H4 (cell line): ENCODE measurements at regions not wholly inside any gene's neighbourhood (a gene's known extent, or its start where the extent isn't known, plus 50 kb on each side); places are given as distances from the start of the nearest gene placed in this dataset.
"Not testable (repeated sequence)": the region's sequence is repeated elsewhere in the genome, so short reads cannot be mapped to it uniquely, and the experiment has no call there.

Source experiments
- DNase-seq: peaks from one replicate; pipeline ENCODE4 v3.0.0-alpha.2; 2015; ENCODE audit warnings: low spot score

DNA sequence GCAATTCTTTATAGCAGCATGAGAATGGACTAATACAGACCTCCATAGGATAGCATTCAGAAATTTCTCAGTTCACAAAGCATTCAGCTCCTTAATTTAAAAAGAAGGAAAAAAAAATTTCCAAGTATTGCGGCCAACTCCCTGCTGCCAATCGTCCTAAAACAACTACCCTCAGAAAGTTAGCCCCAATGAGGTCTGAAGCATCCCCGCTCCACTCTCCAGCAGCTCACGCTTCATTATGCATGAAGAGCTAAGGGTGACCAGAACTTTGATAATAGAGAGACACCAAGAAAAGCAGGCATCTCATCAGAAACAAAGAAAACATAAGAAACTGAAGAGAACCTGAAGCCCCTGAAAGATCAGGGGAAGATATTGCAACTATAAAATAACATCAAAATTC, 172.8 kb upstream of the NUDT4 start:
- DNase-seq = no peak

DNA sequence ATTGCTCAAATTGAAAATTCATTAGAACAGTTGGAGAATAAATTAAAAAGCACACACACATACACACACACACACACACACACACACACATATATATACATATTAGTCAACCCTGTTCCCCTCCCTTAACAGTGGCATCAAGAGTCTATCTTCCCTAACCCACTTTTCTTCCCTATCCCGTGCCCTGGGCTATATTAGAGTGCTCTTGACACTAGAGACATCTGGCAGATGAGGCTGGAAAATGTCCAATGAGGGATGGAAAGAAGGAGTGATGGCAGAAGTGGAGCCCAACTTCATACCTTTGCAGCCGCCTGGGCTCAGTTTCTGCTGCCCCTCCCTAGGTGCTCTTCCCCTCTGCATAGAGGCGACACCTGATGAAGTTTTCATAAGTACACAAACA, 172.4 kb upstream of the NUDT4 start:
- no peak for DNase-seq

DNA sequence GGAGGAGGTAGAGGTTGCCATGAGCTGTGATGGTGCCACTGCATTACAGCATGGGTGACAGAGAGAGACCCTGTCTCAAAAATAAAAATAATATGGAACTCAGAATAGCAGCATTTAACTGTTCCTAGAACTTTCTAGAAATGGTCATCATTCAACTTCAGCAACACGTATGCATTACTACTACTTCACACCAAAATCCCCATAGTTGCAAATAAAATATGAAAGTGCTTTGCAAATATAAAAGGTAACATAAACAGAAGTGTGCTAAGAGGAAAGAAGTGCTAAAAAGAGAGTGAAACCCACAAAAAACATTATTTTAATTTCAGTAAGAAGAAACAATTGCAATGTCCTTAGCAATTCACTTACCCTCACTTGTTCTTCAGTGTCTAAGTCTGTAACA, 169.7 kb upstream of the NUDT4 start:
- DNase-seq = no peak

DNA sequence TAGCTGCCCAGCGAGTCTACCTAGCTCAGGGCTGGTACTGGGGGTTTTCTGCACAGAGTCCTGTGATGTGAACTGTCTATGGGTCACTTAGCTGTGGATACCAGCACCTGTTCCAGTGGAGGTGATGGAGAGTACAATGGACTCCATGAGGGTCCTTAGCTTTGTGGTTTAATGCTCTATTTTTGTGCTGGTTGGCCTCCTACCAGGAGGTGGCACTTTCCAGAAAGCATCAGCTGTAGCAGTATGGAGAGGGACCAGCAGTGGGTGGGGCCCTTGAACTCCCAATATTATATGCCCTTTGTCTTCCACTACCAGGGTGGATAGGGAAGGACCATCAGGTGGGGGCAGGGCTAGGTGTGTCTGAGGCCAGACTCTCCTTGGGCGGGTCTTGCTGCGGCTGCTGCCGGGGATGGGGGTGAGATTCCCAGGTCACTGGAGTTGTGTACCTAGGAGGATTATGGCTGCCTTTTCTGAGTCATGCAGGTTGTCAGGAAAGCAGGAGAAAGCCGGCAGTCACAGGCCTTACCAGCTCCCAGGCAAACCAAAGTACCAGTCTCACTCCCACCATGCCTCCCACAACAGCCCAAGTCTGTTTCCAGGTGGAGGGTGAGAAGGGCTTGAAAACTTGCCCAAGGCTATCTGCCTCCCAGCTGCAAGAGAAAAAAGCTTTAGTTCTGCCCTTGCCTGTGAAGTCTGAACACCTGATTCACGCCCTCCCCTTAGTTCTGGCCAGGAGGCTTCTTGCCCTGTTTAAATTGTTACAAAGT, 163.0 kb upstream of the NUDT4 start:
- no peak for DNase-seq

DNA sequence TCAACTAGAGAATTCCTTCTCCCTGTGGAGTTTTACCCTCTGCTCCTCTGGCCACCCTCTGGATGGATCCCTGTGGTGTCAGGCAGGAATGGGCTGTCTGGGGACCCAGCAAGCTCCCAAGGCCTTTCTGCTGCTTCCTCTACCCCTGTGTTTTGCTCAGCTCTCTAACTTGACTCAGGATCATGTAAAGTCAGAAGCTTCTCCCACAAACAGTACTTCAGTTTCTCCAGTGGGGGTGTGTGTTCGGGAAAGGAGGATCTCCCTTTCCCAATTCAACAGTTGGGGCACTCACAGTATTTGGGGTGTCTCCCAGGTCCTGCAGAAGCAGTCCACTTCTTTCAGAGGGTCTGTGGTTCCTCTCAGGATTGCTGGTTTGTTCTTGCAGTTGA, 162.4 kb upstream of the NUDT4 start:
- DNase-seq = no peak

DNA sequence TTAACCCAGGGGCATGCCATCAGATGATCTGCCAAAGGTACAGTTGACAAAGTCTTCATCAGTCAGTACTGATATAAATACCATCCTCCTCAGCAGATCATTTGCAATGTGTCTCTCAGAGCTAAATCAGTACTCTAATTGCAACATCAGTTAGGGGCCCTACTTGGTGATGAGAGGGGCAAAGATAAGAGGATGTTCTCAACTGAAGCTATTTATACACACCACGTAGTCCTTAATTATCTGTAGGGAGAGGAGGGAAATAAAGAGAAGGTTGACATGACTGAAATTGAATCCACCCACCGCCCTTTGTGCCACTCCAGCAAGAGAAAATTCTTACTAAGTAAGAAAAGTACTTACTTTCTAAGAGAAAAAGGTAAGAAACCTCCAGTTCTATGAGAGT, 157.8 kb upstream of the NUDT4 start:
- DNase-seq = no peak

DNA sequence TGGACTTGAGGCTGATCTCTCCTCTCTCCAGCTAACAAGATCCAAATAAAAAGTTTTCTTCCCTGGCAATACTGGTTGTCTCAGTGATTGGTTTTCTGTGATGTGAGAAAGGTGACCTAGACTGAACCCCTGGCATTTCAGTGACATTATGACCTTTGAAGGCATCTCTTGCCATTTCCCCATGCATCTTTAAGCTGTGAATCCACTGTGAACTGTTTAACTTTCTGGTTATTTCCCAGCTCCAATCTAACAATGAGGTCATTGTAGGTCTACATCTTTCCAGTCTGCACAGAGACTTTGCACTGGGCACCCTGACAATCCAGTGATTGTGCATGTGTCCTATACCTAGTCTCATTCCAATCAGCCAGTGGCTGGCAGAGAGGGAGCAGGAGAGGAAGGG, 155.9 kb upstream of the NUDT4 start:
- DNase-seq = no peak

DNA sequence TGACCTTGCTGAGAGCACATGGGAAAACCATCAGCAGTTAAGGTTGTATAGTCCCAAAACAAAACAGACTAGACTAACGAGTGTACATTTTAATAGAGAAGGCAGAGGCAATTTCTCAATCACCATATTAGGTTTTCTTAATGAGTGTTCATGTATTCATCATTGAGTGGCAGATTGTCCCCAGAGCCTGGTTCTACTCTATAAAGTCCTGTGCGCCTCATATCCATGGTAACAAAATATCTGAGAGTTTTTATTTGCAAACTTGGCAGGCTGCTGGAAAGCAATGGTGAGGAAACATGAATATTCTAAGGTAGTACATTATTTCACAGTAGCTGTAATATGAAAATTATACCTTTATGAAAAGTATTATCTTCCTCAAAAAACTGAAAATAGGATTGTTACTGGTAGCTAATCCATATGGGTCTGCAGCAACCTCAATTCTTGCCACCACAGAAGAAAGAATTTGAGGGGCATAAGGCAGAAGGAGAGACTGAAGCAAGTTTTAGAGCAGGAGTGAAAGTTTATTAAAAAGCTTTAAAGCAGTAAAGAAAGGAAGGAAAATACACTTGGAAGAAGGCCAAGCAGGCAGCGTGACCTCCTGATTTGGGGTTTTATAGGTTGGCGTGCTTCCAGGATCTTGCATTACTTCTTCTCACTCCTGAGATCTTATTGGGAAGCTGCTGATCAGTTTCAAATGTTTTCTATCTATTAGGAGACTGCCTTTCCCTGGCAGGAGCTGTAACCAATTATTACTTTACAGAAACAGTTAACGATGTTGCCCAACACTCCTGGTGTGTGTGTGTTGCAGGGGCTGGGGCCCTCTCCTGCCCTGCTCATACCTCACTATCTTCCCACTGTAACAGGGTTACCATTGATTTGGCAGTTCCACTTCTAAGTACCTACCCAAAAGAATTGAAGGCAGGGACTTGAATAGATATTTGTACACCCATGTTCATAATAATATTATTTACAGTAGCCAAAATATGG, 154.0 kb upstream of the NUDT4 start:
- DNase-seq = no peak

DNA sequence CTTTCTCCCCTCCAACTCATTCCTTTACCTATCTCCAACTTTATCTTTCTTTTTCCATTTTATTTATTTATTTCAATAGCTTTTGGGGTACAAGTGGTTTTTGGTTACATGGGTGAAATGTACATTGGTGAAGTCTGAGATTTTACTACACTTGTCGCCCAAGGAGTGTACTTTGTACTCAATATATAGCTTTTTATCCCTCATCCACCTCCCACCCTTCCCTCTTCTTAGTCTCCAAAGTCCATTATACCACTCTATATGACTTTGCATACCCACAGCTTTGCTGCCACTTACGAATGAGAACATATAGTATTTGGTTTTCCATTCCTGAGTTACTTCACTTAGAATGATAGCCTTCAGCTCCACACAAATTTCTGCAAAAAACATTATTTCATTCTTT, 152.6 kb upstream of the NUDT4 start:
- no peak for DNase-seq

DNA sequence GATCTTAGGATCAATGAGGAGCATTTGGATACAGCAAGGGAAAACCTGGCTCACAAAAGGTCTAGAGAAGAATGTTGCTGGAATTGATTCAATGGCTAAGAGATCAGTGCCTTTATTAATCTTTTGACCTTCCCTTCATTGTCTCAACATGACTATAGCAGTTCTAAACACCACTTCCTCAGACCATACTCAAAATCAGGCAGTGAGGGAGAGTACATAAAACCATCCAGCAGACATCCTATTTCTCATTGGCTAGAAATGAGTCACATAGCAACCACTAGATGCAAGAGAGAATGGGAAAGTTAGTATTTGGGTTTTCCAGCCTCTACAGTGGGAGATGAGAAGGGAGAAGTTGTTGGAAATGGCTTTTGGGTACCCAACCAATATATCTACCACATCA, 151.4 kb upstream of the NUDT4 start:
- no peak for DNase-seq

DNA sequence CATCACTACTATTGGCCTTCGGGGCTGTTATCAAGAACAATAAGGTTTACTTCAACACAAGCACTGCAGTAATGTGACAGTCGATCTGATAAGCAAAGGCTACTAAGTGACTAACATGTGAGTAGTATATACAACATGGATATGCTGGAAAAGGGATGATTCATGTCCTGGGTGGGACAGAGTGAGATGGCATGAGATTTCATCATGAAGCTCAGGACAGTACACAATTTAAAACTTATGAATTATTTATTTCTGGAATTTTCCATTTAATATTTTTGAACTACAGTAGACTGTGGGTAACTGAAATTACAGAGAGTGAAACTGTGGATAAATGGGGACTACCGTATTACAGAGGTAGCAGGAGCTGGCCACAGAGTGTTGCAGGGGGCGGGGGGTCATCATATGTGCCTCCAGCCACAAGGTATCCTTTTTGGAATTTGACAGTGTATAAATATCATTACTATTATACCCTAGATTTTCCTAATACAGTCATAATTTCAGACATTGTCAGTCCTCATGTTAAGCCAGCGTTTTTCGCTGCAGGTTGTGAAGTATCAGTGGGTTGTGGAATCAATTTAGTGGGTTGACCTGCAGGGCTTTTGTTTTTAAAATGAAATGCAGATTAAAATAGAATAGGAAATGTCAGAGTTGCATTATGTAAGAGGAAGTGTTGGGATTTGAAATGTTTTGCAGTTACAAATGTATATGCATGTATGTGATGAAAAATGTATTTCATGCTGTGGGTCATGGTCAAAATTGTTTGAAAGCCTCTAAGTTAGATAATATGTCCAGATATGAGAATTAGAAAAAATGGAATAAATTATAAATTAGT, 148.0 kb upstream of the NUDT4 start:
- DNase-seq = peak; percentile 80

DNA sequence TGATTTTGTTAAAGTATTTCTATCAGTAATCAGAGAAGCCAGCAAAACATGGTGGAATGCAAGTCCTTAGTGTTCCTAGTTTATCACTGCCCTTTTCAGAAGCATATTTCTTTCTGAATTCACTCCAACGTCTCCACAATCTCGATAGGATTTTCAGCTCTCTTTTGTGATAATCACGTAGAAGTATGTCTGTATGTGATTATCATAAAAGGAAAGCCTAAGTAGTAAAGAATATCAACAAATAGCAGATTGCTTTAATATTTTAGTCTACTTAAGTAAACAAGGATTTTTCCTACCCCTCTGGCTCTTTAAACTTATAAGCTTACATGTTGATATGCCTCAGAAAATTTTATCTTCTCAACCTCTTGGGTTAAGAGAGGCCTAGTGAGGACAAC, 147.4 kb upstream of the NUDT4 start:
- no peak for DNase-seq

DNA sequence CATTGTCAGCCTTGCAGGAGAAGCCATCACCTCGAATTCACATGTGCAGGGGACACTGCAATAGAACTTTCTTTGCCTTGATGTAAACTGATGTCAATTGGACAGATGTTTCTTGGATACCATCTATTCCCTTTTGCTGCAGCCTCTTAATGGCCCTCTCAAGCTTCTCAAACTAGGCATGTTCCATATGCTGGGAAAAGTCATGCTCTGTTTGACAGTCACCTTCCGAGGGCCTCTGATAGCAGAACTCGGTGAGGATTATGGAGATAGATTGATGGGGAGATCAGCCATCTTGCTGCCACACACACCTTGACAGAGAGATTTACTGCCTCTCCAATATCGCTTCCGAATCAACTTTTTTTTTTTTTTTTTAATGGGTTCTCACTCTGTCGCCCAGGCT, 145.8 kb upstream of the NUDT4 start:
- DNase-seq = no peak

DNA sequence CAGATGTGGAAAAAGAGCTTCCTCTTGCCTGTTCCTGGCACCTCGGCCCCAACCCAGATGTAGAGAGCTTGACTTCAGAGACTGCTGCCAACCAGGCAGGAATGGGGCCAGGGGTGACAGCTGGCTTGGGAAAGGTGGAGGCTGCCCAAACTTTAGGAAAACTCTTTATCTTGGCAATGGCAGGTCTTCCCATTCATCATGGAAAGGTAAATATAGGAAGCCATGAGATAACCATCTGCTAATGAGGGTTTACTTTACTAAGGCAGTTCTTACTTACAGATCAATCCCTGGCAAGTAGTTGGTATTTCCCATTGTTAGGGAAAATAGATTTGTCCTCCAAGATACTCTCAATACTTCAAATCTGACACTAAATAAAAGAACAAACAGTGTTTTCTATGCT, 143.1 kb upstream of the NUDT4 start:
- no peak for DNase-seq

DNA sequence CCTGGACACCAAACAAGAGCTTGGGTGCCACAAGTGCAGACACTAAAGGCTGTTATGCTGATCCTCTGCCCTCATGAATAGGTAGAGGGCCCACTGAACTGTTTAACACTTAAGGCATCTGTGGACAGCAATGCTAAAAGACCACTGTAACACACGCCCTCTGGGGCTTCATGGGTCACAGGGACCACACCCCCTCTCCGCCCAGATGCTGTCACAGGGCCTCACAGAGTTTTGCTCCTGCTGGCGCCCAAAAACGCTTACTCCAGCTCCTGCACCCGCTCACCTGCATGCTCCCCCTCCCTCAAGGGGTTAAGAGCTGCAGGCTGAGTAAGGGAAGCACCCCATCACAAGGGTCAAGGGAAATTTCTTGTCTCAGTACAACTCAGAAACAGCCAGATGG, 141.8 kb upstream of the NUDT4 start:
- no peak for DNase-seq

DNA sequence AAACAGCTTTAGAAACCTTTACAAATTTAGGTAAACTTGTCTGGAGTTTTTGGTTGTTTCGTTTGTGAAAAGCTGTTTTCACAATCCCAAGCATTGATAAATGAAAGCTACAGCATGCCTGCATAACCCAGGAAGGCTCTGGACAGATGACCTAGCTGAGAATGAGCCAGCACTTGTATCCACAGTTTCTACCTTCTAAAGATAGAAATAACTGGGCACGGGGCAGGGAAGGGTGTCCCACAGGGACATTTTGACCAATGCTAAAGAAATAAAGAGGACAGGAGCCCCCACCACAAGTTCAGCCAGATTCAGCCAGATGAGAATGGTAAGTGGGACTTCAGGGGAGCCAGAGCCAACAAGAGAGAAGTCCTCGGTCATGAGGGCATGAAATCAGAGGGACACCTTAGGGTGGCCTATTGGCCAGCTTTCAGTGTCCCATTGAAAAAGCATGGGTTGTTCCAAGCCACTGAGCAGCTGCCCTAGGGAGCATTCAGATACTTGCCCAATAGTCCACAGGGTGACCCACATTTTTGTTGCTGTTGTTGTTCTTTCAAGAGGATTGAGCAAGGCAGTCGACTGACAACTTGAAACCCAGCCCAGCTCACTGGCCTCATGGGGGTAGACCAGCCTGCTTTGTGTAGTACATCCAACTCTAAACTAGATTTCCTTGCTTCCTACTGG, 140.3 kb upstream of the NUDT4 start:
- DNase-seq = no peak

DNA sequence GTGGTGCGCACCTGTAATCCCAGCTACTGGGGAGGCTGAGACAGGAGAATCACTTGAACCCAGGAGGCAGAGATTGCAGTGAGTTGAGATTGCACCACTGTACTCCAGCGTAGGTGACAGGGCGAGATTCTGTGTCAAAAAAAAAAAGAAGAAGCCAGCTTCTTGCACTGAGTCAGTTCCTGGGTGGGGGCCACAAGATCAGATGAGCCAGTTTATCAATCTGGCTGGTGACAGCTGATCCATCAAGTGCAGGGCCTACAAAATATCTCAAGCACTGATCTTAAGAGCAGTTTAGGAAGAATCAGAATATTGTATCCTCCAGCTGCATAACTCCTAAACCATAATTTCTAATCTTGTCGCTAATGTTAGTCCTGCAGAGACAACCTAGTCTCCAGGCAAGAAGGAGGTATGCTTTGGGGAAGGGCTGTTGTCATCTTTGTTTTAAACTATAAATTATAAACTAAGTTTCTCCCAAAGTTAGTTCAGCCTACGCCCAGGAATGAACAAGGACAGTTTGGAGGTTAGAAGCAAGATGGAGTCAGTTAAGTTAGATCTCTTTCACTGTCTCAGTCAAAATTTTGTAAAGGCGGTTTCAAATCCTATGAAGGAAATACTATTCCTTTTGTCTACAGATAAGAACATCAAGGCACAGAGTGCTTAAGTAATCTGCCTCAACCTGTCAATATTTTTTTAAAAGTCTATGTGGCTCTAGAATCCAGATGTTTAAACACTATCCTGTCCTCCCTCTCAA, 139.0 kb upstream of the NUDT4 start:
- DNase-seq = not testable (repeated sequence)

DNA sequence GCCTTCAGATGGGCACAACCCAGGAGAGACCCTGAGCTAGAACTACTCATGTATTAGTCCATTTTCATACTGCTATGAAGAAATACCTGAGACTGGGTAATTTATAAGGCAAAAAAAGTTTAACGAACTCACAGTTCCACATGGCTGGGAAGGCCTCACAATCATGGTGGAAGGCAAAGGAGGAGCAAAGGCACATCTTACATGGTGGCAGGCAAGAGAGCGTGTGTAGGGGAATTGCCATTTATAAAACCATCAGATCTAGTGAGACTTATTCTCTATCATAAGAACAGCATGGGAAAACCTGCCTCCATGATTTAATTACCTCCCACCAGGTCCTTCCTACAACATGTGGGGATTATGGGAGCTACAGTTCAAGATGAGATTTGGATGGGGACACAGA, 137.9 kb upstream of the NUDT4 start:
- DNase-seq = not testable (repeated sequence)

DNA sequence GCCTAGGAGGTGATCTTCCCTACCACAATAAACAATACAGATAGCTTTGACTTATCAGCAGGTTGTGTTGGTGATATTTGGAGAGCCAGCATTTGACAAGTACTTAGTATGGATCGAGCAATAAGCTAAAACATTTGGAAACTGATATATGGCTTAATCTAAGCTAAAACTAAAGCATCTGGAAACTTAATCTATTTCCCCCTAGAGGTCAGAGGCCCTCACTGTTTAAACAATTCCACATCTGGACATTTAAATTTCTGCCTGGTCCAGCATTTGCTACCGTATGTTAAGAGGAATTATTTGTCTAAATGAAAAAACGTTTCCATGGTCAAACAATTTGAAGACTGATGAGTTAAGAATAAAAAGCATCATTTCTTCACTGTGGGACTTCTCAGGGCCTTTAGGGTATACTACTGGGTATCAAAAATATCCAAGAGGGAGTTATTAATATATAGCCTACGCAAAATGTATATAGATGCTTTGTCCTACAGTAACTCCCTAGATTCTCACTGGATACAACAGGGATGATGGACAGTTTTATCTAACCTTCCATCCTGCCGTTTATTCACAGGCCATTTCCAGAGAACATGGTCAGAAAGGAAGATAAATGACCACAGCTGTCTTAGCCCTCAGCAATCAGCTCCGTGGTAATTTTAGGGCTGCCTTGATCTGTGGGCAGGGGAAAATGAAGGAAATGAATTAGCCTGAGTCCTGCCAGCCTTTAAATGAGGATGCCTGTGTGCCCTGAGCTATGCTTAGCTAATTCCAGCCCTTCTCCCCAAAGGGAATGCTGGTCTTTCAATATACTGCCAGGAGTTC, 135.4 kb upstream of the NUDT4 start:
- DNase-seq = no peak

DNA sequence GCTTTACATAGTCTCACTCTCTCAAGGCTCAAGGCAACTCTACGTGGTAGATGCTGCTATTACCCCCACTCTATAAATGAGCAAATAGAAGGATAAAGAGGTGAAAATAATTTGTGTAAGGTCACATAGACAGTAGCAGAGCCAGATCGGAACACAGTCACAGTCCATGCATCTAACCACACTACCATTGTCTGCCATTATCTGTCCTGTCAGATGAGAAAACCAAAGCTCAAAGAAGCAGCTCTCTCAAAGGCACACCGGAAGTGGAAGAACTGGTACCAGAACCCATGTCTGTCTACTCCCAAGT, 134.4 kb upstream of the NUDT4 start:
- DNase-seq = no peak
